ENCODE measurements at regions not wholly inside any gene's neighbourhood (a gene's known extent, or its start where the extent isn't known, plus 50 kb on each side); places are given as distances from the start of the nearest gene placed in this dataset.

DNA sequence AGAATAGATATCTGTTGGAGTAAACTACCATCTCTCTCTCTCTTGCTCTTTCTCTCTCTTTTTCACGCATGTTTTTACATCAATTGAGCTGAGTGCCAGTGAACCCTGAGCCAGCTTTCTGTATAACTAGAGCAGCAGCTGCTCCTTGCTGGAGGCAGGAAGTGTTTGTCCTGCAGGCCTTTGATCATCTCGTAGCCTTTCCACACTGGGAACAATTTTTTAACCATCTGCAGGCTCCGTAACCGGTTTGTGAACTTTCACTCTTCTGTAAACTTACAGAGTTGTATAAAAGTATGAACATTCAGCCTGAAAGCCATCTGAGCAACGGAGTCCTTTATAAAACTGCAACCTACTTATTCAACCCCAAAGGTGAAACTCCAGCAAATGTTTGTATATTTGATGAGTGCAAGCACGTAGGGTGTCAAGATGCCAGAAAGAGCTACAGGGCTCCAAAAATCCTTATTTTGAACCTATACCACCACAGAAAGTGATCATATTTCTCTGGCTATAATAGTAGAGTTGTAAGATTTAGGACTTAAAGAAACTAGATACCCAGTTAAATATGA, 162.8 kb upstream of the NFE2L3 start:
- H3K4me3 ChIP-seq = no peak overlapping the region
- no peaks in the 10 kb centered on the region for H3K9me3 ChIP-seq
- H3K27ac ChIP-seq = no peak overlapping the region
- H3K36me3 ChIP-seq = no peaks in the 10 kb centered on the region
- no peaks in the 10 kb centered on the region for H3K4me1 ChIP-seq (ENCODE audit: insufficient read depth)
- TF ChIP-seq EP300 (IDR thresholded peaks at IDR 0.05) (no peak), POLR2A (IDR thresholded peaks at IDR 0.05) (no peak)
- TF ChIP-seq, protein P1, sequence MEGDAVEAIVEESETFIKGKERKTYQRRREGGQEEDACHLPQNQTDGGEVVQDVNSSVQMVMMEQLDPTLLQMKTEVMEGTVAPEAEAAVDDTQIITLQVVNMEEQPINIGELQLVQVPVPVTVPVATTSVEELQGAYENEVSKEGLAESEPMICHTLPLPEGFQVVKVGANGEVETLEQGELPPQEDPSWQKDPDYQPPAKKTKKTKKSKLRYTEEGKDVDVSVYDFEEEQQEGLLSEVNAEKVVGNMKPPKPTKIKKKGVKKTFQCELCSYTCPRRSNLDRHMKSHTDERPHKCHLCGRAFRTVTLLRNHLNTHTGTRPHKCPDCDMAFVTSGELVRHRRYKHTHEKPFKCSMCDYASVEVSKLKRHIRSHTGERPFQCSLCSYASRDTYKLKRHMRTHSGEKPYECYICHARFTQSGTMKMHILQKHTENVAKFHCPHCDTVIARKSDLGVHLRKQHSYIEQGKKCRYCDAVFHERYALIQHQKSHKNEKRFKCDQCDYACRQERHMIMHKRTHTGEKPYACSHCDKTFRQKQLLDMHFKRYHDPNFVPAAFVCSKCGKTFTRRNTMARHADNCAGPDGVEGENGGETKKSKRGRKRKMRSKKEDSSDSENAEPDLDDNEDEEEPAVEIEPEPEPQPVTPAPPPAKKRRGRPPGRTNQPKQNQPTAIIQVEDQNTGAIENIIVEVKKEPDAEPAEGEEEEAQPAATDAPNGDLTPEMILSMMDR (IDR thresholded peaks at IDR 0.05) = no peak
- intact Hi-C loops (cut with DNase I) = no loop called here
- WGBS, 3 donors = 23 to 37% (median 31%) methylated on average over 6 of the region's 6 CpGs
- DNase-seq = no peak
- H3K27me3 ChIP-seq = no peaks in the 10 kb centered on the region

DNA sequence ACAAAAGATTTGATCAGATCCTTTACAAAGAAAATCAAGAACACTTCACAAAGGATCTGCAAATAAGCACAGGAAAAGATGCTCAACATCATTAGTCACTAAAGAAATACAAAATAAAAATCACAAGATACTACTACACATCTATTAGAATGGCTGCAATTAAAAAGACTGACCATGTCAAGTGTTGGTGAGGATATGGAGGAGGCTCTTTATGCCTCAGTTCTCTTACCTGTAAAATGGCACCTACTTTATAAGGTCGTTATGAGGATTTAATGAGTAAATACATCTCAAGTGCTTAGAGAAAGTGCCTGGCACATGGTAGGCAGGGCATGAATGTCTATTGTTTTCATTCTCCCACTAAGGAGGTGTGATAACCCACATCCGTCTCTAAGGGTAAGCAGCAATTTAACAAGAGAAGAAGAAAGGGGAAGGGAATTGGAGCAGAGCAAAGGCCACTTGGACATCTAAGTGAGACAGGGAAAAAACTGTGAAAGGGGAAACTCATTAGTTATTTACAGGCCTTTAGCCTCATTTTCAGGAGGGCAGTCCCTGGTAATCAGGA, 157.5 kb upstream of the NFE2L3 start:
- no peak for TF ChIP-seq POLR2A (IDR thresholded peaks at IDR 0.05)
- TF ChIP-seq, protein P1 (IDR thresholded peaks at IDR 0.05) = no peak
- TF ChIP-seq EP300 (IDR thresholded peaks at IDR 0.05) = no peak
- no peaks in the 10 kb centered on the region for H3K9me3 ChIP-seq
- intact Hi-C loops (cut with DNase I) = no loop called here
- H3K4me1 ChIP-seq (ENCODE audit: insufficient read depth) = no peaks in the 10 kb centered on the region
- WGBS, 3 donors = 68 to 94% (median 73%) methylated on average over 2 of the region's 2 CpGs
- no peak for DNase-seq
- H3K27me3 ChIP-seq = no peaks in the 10 kb centered on the region
- no peak overlapping the region for H3K27ac ChIP-seq
- no peak overlapping the region for H3K4me3 ChIP-seq
- no peaks in the 10 kb centered on the region for H3K36me3 ChIP-seq

DNA sequence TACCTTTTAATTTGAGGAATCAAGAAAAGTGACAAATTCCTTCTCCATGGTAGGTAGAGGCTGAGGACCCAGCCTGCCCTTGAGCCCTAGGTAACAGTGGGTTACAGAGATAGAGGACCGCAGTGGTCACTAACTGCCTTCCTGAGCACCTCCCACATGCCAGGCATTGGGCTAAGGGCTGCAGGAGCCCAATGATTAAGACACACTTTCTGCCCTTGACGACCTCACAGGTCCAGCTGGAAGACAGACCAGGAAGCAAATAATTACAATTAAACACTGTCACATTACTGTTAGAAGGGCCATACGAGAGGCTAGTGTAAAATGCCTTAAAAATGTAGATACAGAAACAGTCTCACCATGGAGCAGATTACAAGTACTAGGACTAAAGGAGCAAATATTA, 156.8 kb upstream of the NFE2L3 start:
- intact Hi-C loops (cut with DNase I) = no loop called here
- no peaks in the 10 kb centered on the region for H3K36me3 ChIP-seq
- TF ChIP-seq EP300 (IDR thresholded peaks at IDR 0.05) (no peak), POLR2A (IDR thresholded peaks at IDR 0.05) (no peak)
- TF ChIP-seq, protein P1 (IDR thresholded peaks at IDR 0.05) = no peak
- H3K27me3 ChIP-seq = no peaks in the 10 kb centered on the region
- 55 to 59% (median 58%) methylated on average over 3 of the region's 3 CpGs for WGBS, 3 donors
- no peak for DNase-seq
- no peak overlapping the region for H3K27ac ChIP-seq
- no peaks in the 10 kb centered on the region for H3K9me3 ChIP-seq
- H3K4me1 ChIP-seq (ENCODE audit: insufficient read depth) = no peaks in the 10 kb centered on the region
- no peak overlapping the region for H3K4me3 ChIP-seq

DNA sequence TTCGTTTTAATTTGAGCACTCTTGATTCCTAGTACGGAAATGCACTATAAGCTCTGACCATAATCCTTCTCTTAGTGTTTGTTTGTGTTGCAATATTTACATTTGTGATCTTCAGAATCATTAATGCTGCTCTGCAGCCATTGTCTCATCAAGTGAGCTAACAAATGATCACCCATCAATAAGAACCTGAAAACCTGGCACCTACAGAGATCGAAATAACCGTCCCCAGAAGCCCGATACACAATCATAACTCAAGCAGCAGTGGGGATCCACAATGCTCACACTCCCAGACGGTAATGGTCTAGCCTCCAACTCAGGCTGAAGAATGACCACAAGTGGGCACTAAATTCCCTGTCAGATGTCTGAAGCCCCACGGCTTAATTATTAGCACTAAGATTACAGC, 156.0 kb upstream of the NFE2L3 start:
- intact Hi-C loops (cut with DNase I) = no loop called here
- no peaks in the 10 kb centered on the region for H3K36me3 ChIP-seq
- H3K4me1 ChIP-seq (ENCODE audit: insufficient read depth) = no peaks in the 10 kb centered on the region
- no peaks in the 10 kb centered on the region for H3K9me3 ChIP-seq
- no peak for TF ChIP-seq EP300 (IDR thresholded peaks at IDR 0.05)
- no peak for TF ChIP-seq POLR2A (IDR thresholded peaks at IDR 0.05)
- TF ChIP-seq, protein P1 (IDR thresholded peaks at IDR 0.05) = no peak
- WGBS, 3 donors = 70 to 75% (median 73%) methylated on average over 7 of the region's 7 CpGs
- no peak overlapping the region for H3K27ac ChIP-seq
- DNase-seq = no peak
- no peak overlapping the region for H3K4me3 ChIP-seq
- H3K27me3 ChIP-seq = no peaks in the 10 kb centered on the region
